ENCODE measurements at regions not wholly inside any gene's neighbourhood (a gene's known extent, or its start where the extent isn't known, plus 50 kb on each side); places are given as distances from the start of the nearest gene placed in this dataset.

DNA sequence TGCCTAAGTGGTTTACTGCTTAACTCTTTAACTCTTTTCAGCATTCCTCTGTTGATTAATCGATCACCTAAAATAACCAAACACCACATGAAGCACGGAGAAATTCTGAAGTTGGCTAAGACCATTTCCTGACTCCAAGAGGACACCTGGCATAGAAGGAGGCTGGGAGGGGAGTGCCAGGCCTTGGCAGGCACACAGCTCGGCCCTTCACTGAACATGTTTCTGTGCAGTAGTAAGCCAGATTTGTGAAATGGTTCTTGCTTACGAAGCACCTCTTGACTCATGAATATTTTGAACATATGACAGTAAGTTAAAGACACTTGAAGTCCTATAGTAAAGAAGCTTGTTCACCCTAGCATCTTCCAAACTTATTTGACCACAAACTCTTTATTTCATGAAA is 82.3 kb downstream of the FOXL1 start:
- ATAC-seq (no peak), DNase-seq (ENCODE audit: low spot score in 2 of 2) (no peak)
- H3K36me3 Mint-ChIP-seq, result peaks cover 7% of the 10 kb centered on the region in 2 donors
- peaks cover 16 to 21% of the 10 kb centered on the region in 2 donors for H3K9me3 Mint-ChIP-seq
- H3K27ac Mint-ChIP-seq, result no peak overlapping the region

DNA sequence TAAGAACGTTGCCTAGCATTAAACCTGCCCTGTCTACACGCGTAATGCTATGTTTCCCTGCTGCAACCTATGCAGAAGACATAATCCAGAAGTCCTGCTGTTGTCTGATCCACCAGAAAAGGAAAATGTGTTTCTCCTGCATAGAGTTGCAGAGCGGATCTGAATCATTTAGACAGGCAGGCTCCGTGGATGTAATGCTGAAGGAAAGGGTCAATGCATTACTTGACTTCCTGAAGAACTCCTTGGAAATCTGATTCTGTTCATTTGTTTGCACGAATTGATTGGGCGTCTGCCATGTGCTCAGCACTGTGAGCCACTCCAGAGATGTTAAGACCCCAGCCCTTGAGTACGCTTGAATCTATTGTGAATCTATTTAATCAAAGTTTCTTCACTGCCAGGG is 83.4 kb downstream of the FOXL1 start:
- H3K9me3 Mint-ChIP-seq, result peaks cover 20 to 21% of the 10 kb centered on the region in 2 donors
- H3K27ac Mint-ChIP-seq, result no peak overlapping the region
- DNase-seq (ENCODE audit: low spot score in 2 of 2) (no peak), ATAC-seq (no peak)
- H3K36me3 Mint-ChIP-seq, result peaks cover 7 to 17% of the 10 kb centered on the region in 2 donors

DNA sequence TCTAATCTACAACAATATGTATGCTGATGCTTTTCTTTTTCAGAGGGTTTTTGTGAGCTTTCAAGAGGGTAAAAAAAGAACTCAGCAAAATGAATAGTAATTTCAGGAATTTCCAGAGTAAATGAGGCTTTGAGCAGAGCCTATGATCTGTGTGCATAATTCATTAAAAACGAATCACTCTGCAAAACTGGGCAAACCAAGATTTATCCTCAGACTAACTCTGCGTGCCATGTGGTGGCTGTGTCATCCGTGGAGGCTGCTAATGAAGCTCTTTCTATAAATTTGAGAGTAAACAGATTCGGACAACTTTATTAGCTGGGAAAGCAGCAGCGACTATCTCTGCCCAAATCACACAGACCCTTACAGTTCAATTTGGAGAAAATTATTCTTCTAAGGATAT is 83.8 kb downstream of the FOXL1 start:
- H3K36me3 Mint-ChIP-seq, result peaks cover 7 to 18% of the 10 kb centered on the region in 2 donors
- ATAC-seq (no peak), DNase-seq (ENCODE audit: low spot score in 2 of 2) (no peak)
- H3K27ac Mint-ChIP-seq, result no peak overlapping the region
- H3K9me3 Mint-ChIP-seq, result peaks cover 20 to 21% of the 10 kb centered on the region in 2 donors

DNA sequence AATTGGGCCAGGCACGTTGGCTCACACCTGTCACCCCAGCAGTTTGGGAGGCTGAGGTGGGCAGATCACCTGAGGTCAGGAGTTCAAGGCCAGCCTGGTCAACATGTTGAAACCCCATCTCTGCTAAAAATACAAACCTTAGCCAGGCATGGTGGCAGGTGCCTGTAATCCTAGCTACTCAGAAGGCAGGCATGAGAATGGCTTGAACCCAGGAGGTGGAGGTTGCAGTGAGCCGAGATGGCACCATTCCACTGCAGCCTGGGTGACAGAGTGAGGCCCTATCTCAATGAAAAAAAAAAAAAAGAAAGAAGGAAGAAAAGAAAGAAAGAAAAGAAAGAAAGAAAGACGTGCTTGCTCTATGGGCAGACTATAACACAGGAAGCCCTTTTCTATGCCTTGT is 84.4 kb downstream of the FOXL1 start:
- peaks cover 7 to 18% of the 10 kb centered on the region in 2 donors for H3K36me3 Mint-ChIP-seq
- H3K9me3 Mint-ChIP-seq, result peaks cover 20 to 21% of the 10 kb centered on the region in 2 donors
- no peak overlapping the region for H3K27ac Mint-ChIP-seq
- ATAC-seq (no peak), DNase-seq (ENCODE audit: low spot score in 2 of 2) (no peak)

DNA sequence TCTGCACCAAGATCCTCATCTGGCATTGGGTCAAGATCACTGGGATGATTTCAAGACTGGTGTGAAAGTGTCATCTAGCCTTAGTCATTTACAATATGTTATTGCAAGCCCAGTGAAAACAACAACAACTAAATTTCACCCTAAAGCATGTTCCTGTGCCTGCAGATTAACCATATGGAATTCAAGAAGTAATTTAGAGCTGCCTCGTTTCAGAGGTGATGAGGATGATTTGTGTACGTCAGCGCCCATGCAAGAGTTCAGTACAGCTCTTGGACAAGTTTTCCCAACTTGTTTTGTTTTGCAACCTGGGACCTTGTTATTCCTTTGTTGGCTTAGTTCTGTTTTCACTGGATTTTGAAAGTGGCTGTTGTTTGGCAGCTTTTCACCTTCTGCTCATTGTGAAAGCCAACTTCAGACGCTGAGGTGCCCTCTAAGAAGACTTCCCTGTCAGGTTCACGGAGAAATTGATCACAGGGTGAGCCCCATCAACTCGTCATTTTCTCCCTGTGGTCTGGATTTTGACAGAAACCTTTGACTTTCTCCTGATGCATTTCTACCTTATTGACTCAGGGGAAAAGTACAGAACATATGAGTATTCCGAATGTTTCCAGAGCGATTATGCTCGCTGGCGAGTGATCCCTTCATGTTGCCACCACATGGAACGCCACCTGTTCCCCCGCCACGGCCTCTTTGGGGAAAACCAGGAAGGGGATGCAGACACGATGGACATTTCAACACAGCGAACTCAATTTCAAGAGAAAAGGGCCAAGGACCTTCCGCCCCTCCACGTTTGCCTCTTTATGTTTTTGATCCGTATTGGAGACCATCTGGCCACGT is 85.6 kb downstream of the FOXL1 start:
- DNase-seq (ENCODE audit: low spot score in 2 of 2) (peak in 1 of 2 donors; percentile 7), ATAC-seq (peak; percentile 68 to 69)
- Mint-ChIP-seq H3K36me3 (peaks cover 7 to 18% of the 10 kb centered on the region in 2 donors), H3K27ac (peak overlapping the region; percentile 82 to 84), H3K9me3 (peaks cover 20 to 21% of the 10 kb centered on the region in 2 donors)

DNA sequence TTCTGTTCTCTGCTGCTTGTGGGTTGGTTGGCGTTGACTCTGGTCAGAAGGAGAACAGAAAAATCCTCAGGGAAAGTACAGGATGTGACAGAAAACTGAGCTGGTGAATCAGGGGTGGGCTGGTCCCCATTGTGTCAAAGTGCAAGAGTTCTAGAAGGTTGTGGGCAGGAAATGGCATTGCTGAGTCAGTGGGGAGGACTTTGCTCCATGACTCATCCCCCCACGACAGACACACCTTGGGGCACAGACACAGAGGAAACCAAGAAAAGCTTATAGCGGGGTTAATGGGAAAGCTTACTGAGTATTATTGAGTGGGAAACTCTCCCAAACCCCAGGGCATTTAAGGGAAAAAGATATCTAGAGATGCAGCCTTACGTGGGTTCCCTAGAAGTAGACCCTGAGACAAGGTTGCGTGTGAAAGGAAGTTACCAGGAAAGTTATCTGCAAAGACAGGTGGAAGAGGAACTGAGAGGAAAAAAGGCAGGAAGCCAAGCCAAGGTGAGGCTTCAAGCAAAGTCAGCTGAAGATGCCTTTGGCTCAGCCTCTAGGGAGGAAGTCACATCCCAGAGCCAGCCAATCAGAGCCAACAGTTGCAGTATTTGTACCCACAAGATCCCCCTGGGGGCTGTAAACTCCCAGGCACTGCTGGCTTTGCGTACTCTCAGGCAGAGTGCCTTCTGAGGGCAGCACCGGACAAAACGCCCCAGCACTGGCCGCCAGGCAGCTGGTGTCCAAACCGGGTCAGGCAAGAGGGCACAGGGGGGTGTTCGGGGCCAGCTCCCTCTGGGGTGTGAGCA is 86.4 kb downstream of the FOXL1 start:
- Mint-ChIP-seq H3K9me3 (peaks cover 14 to 17% of the 10 kb centered on the region in 2 donors), H3K27ac (peak overlapping the region; percentile 82 to 84), H3K36me3 (peaks cover 7 to 14% of the 10 kb centered on the region in 2 donors)
- peak; percentile 62 to 76 for DNase-seq (ENCODE audit: low spot score in 2 of 2)
- peak; percentile 92 to 96 for ATAC-seq

DNA sequence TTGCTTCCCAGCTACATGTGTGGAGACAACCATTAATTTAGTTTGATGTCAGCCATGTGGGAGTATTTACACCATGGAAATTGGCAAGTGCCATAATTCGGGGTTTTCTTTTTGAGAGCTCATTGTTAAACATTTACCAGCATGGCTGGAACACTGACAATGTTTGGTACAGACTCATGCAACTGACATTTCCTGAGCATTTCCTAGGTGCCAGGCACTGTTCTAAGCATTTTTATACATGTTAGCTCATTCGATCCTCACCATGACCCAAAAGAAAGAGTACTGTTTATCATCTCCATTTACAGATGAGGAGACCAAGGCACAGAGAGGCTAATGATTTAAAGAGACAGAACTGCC is 86.9 kb downstream of the FOXL1 start:
- DNase-seq (ENCODE audit: low spot score in 2 of 2) (no peak), ATAC-seq (no peak)
- Mint-ChIP-seq H3K36me3 (peaks cover 7 to 11% of the 10 kb centered on the region in 2 donors), H3K27ac (no peak overlapping the region), H3K9me3 (peaks cover 9 to 12% of the 10 kb centered on the region in 2 donors)

DNA sequence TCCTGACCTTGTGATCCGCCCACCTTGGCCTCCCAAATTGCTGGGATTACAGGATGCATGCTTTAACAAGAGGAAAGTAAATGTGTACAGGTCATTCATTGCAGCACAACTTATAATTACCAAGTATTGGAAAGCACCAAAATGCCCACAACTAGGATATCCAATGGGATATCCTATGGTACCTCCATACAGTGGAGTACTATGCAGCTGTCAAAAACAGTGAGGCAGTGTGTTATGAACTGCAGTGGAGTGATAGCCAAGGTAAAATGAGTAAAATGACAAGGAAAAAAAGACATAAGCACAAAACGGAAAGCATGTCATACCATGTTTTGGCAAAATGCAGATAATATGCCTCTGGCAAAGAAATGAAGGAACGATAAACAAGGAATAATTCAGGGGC is 87.6 kb downstream of the FOXL1 start:
- DNase-seq (ENCODE audit: low spot score in 2 of 2) (no peak), ATAC-seq (no peak)
- H3K36me3 Mint-ChIP-seq, result peaks cover 7 to 11% of the 10 kb centered on the region in 2 donors
- peaks cover 9 to 12% of the 10 kb centered on the region in 2 donors for H3K9me3 Mint-ChIP-seq
- H3K27ac Mint-ChIP-seq, result no peak overlapping the region

DNA sequence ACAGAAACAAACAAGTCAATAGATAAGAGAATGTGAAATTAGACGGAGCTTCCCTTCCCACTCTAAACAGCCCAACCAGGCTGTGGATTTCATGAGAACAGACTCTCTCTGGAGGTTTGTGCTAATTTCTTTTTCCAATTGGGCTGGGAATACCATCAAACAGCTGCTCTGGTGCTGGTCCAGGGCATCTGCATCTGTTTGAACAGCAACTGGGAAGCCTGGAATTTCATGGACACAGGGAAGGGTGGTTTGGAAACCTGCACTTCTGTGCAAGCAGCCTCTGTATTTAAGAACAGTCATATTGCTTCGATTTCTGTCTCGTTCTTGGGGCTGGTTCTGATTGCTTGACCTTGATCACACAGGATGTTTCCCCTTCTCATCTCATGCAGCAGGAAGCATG is 88.7 kb downstream of the FOXL1 start:
- peaks cover 0 to 11% of the 10 kb centered on the region in 2 donors for H3K36me3 Mint-ChIP-seq
- DNase-seq (ENCODE audit: low spot score in 2 of 2) (no peak), ATAC-seq (no peak)
- H3K9me3 Mint-ChIP-seq, result peaks cover 4 to 5% of the 10 kb centered on the region in 2 donors
- no peak overlapping the region for H3K27ac Mint-ChIP-seq

DNA sequence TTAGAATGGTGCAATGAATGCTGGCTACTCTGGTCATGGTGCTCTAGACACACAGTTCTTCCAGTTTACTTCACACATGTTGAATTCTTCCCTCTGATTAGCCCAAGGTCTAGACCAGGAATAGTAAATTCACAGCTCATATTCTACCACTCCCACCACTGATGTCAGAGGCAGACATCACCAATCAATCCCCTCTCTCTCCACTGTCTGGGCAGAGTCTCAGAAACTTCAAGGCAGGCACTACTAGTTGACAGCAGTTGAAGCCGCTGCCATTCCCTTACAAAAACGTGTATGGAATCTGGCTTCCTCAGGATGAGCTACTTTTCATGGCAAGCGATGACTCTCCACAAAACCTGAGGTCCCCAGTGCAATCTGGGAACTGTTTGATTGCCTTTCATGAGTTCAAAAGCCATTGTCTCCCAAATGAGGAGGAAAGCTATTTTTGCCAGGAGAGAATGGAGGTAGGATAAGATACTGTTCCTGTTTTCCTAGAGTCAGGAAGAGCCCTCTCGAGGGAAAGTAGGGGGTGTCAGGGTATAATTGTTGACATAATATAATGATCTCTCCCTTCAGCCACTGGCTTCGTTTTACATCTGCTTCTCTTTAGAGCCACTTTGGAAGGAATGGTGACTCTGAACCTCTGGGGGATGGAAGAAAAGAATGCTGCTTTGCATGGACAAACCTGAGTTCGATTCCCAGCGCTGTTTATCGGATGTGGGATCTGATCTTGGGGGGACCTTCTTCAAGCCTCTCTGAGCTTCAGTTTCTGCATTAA is 90.0 kb downstream of the FOXL1 start:
- Mint-ChIP-seq H3K36me3 (peaks cover 0 to 11% of the 10 kb centered on the region in 2 donors), H3K27ac (no peak overlapping the region), H3K9me3 (peaks cover 4 to 5% of the 10 kb centered on the region in 2 donors)
- no peak for ATAC-seq
- no peak for DNase-seq (ENCODE audit: low spot score in 2 of 2)

DNA sequence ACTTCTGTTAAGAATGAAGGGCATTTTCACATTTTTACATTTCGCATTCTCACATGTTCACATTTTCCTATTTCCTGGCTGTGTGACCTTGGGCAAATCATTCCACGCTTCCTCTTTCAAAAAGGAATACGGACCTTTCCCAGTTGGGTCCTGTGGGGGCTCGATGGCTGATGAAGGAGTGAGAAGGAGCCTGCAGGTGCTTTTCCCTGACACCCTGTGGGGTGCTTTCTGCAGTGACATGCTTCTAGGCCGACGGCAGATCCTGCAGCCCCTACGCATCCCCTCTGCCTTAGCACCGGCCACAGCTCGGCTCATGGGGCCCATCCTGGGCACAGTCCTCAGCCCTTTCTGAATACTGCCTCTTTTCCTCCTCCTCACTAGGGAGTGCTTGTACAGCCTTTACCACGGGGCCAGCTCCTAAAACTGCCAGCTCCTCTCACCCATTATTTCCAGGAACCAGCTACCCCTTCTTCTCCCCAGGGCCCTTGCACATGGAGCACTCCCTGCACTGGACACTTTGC is 91.0 kb downstream of the FOXL1 start:
- Mint-ChIP-seq H3K36me3 (peaks cover 0 to 11% of the 10 kb centered on the region in 2 donors), H3K9me3 (peaks cover 4 to 5% of the 10 kb centered on the region in 2 donors), H3K27ac (peak overlapping the region in 1 of 2 donors; percentile 80)
- DNase-seq (ENCODE audit: low spot score in 2 of 2), result no peak
- ATAC-seq, result no peak

DNA sequence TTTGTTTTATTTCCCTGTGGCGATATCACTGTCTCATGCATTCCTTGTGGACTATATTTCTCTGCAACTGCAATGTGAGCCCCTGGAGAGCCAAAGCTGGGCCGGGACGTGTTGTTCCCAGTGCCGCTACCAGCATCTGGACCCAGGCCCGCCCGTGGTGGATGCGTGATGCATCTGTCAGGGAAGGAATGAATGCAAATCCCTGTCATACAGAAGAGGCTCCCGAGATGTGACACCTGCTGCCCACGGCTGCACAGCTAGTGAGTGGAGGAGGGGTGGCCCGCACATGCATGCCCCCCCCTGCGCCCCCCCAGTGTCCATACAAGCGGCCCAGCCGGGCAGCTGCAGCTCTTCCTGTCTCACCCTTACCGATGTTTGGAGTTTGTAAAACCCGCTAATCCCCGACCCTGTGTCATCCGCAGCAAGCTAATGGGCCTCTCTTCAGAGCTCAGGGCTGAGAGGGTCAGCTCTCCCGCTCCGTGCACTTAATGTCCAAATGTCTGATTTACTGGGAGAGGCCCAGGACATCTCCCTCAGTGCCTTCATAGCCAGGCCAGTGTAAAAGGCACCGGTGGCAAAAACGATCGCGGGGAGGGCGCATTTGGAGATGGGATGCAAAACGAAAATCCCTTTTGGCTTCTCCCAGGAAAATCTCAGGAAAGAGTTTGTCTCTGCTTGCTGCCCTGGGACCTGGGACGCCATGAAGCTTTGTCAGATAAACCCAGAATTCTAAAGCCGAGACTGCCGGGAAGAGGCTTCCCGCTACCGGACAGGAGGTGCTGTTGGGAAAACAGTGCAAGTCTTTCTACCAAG is 91.8 kb downstream of the FOXL1 start:
- DNase-seq (ENCODE audit: low spot score in 2 of 2) (no peak), ATAC-seq (no peak)
- H3K9me3 Mint-ChIP-seq, result peaks cover 0 to 5% of the 10 kb centered on the region in 2 donors
- peak overlapping the region in 1 of 2 donors; percentile 80 for H3K27ac Mint-ChIP-seq
- H3K36me3 Mint-ChIP-seq, result peaks cover 0 to 11% of the 10 kb centered on the region in 2 donors

DNA sequence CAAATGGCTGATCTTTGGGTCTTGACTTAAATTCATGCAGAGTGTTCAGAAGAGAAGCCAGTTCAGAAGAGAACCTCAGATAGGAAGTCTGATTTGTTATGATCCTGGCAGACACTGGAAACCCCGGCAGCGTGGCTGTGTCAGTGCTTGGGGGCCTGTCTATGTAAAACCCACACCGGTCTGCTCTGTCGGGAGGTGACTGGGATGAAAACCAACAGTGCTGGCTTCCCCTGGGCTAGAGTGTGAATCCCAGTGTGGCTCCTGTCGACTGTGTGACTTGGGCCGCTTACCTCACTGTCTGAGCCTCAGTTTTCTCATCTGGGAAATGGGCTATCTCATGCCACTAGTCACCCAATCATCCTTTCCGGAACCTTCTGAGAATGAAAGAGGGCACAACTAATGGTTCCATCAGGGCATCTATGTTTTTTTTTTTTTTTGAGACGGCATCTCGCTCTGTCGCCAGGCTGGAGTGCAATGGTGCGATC is 92.4 kb downstream of the FOXL1 start:
- DNase-seq (ENCODE audit: low spot score in 2 of 2), result no peak
- no peak overlapping the region for H3K27ac Mint-ChIP-seq
- peaks cover 0 to 4% of the 10 kb centered on the region in 2 donors for H3K9me3 Mint-ChIP-seq
- no peak for ATAC-seq
- peaks cover 0 to 10% of the 10 kb centered on the region in 2 donors for H3K36me3 Mint-ChIP-seq

DNA sequence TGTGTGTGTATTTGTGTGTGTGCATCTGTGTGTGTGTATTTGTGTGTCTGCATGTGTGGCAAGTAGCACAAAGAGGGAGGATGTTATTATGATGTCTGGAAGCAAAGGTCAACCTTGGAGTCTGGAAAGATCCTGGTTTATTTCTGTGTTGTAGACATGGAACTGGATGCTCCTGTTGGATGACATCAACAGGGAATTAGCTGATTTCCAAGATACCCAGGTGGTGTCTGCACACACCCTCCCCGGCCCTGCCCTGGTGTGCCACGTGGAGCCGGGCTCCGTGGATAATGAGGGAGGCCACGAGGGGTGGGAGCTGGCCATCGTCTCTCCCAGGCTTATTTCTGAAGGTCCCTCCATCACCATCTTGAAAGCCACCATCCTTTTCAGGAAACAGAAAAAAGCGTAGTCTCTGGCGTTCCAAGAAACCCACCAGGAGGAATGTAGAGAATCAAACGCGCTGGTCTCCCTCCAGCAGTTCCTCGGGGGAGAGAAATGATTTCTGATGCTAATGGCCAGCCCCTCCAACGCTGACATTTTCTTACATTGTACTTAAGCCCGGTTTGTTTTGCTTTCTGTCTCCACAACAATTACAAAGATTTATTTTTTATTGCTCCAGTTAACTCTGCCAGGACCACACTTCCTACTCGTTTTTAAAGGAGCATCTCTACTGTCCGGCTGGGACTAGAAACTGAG is 93.3 kb downstream of the FOXL1 start:
- H3K36me3 Mint-ChIP-seq, result peaks cover 0 to 1% of the 10 kb centered on the region in 2 donors
- DNase-seq (ENCODE audit: low spot score in 2 of 2), result no peak
- H3K9me3 Mint-ChIP-seq, result no peaks in the 10 kb centered on the region
- no peak for ATAC-seq
- H3K27ac Mint-ChIP-seq, result no peak overlapping the region

DNA sequence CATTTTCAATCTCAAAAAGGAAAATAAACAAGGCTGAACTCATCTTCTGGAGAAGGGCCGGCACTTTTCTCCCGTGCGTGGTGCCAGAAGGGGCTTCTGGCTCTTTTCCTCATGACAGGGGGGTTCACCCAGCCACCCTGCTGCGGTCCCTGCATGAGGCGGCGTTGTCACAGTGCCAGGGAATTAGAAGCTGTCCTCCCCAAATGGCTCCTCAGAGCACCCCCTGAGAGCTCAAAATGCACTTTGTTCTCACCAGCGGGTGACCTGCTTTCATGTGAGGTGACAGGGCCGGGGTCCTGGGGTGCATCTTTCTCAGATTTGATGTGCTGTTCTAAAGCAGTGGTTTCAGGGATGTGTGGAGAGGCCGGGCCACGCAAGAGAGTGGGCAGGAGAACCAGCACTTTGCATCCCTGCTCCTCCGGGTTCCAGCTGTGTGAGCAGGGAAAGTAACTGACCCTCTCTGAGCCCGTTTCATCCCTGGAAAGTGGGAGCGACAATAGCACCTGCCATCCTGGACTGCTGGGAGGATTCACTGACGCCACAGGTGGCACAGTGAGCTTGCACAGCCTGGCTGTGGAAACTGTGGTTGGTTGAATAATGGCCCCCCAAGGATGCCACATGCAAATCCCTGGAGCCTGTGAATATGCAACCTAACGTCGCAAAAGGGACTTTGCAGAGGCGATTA is 94.0 kb downstream of the FOXL1 start:
- ATAC-seq, result no peak
- Mint-ChIP-seq H3K9me3 (no peaks in the 10 kb centered on the region), H3K36me3 (no peaks in the 10 kb centered on the region), H3K27ac (no peak overlapping the region)
- no peak for DNase-seq (ENCODE audit: low spot score in 2 of 2)

Data from activated naive CD4-positive, alpha-beta T cell treated with anti-CD3 and anti-CD28 coated beads, Interleukin-2, amount 50 U/mL, for 72 hours (primary cell).